DMS53 treated with DMSO at 0.1 percent for 48 hours (cell line): ENCODE measurements at regions not wholly inside any gene's neighbourhood (a gene's known extent, or its start where the extent isn't known, plus 50 kb on each side); places are given as distances from the start of the nearest gene placed in this dataset.

Experiments used
- DNase-seq: peaks from one replicate; lab custom pipeline; 2025; ENCODE audit not compliant: unreplicated experiment; lab: John Stamatoyannopoulos, UW

GRCh38 chr22:49320714-49321476 is 506.8 kb downstream of the BRD1 start:
- DNase-seq, result no peak

DNA sequence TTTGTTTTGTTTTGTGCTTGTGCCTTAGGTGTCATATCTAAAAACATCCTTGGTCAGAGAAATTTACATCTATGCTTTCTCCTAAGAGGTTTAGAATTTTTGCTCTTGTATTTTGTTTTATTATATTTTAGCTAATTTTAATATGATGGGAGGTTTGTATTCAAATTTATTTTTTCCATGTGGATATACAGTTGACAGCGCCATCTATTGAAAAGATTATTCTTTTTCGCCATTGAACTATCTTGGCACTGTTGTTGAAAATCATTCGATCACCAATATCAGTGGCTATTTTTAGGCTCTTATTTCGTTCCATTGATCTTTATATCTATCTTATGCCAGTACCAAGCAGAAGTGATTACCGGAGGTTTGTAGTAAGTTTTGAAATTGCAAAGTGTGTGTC is 510.3 kb downstream of the BRD1 start:
- DNase-seq, result no peak

- DNase-seq, result no peak
Observed at GRCh38 chr22:49312601-49313000, 515.1 kb downstream of the BRD1 start.

DNA sequence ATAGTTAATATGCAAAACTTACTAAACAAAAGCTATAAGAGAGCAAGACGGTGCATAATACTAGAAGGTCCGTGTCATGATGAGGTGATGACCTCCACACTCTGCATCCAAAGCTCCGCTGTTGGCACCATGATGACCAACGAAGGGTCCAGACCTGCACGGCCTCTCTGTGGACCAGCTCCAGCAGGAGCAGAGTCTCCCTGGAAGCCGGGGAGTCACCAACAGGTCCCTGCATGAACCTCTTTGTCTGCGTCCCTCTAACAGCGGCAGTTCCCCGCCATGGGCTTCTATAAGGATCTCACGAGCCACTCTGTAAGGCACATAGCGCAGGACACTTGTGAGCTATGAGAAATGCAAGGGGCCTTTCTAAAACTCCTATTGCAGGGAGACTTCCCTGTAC is 517.3 kb downstream of the BRD1 start:
- DNase-seq, result no peak

- DNase-seq, result no peak
Observed at GRCh38 chr22:49308300-49308699, 519.4 kb downstream of the BRD1 start.

DNA sequence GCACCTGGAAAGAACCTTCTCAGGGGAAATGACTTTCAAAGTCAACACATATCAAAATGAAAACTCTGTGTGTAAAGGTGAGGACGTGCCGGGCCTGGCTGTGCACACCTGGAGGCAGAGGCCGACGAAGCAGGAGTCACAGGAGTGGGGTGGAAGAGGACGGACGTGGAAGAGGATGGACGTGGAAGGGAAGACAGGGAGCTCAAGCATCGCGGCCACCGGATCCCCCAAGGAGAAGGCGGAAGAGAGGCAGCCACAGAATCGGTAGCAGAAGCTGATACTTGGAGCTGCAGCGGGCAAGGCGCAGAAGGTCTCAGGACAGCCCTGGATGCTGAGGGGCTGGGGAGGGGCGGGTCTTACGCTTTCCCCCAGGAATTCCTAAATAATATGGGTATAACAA is 519.8 kb downstream of the BRD1 start:
- DNase-seq, result no peak

- no peak for DNase-seq
Observed at GRCh38 chr22:49307481-49307830, 520.2 kb downstream of the BRD1 start.

DNA sequence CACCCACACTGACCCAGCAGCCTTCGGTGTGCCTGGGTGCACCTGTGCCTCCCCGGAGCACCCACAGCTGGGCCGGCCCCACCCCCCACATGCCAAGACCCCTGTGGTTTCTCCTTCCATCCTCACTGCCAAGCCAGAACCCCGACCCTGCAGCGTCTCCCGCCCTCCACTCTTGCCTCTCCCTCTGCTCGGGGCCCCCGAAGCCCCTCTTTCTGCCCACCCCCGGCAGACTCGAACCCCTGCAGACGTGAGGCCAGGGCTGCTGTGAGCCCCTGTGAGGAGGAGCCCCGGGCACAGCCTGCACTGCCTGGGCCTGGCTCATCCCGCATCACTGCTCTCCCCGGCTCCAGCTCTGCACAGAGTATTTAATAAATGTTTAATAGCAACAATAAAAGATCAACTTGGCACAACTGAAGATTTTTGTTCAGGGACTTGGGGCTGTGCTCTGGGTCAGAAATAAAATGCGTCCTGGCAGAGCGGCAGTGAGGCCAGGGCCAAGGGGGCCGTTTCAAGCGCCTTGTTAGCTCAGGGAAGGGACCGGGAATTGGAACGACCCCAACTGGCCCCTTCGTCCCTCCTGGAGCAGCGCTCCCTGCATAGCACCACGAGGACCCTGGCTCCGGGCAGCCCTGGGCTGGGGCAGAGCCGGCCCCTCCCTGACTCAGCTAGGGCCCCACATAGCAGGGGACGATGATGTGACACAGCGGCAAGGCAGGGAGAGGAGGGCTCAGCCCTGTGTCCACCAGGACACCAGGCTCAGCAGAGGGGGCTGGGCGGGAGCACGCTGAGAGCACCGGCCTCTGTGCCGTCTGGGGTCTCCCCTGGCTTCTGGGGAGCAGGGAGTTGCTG is 520.8 kb downstream of the BRD1 start:
- no peak for DNase-seq

DNA sequence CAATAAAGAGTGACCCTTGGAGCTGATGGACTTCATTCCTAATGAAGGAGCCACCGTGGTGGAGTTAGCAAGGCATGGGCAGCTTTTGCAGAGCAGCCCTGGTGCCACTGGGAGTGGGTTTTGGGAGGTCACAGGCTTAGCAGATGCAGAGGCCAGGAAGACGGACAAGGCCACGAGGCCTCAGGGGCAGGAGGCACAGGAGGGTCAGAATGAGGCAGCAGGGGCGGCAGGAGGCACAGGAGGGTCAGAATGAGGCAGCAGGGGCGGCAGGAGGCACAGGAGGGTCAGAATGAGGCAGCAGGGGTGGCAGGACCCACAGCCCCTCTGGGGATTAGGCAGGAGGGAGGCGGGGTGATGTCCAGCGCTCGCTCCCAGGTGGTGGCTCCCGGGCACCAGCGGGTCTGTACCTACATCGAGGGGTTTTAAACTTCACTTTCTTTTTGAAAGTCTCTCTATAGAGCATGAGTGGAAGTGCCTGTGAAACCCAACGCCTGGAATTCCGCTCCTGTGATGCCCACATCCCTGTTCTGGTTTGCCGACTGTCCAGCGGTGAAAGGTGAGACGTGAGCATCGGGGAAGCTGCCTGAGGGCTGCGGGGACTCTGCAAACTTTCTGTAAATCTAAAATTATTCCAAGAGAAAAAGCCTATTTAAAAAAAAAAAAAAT is 521.6 kb downstream of the BRD1 start:
- no peak for DNase-seq

- no peak for DNase-seq
Observed at GRCh38 chr22:49305214-49305965, 522.3 kb downstream of the BRD1 start.

DNA sequence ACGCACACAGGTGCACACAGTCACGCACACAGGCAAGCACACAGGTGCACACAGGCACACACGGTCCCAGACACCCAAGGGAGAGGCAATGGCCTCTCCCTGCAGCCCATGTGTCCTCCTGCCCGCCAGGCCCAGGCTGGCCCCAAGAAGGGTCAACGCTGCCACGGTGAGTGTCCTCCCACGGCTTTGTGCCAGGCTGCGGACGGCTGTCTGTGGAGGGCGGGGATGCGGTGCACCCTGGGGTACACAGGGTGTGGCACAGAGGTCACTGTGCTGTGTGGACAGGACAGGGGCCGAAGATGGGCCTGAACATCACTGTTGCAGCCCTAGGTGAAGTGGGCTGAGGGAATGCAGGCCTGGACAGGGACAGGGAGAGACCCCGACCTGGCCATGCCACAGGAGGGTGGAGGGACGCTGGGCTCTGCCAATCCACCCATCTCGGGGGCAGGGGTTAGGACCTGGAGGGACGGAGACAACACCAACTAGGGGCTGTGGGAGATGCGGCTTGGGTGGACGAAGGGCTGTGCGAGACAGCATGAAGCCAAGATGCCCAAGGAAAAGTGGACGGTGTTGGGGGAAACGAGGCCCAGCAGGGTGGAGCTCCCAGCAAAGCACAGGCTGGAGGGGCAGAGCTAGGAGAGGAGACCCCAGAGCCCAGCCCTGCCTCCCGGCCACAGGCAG is 523.8 kb downstream of the BRD1 start:
- DNase-seq, result no peak

- DNase-seq, result no peak
Observed at GRCh38 chr22:49303061-49303735, 524.5 kb downstream of the BRD1 start.

GRCh38 chr22:49302530-49302929 is 525.1 kb downstream of the BRD1 start:
- DNase-seq, result no peak

GRCh38 chr22:49302150-49302460 is 525.6 kb downstream of the BRD1 start:
- DNase-seq, result no peak

DNA sequence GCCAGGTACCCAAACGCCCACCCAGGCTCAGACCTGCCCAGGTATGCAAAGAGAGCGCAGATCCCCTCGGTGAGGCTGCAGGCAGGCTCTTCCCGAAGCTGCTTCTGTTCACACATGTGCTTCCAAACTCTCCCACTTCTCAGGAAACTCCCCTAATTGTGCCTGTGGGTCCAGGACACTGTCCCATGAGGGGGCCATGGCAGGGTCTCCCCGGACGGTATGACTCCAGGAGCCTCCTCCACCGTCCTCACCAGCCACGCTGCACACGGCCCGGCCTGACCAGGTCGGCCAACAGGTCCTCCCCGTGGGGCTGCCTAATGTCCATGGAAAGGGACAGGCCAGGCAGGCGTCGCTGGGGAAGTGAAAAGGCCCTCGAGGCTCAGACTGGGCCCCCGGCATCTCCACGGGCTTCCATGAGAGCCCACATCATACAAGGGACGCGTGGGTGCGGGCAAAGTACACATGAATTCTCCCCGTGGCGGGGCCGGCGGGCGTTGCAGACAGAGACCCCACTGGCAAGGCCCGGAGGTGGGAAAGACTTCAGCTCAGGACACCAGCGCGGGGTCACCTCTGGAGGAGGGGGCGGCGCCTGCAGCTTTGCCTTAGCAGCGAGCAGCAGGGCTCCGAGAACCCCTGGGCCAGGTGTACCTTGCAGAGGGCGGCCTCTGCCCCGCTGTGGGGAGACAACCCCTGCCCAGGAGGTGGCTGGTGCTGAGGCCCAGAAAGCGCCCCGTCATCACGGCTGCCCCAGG is 526.1 kb downstream of the BRD1 start:
- no peak for DNase-seq

DNA sequence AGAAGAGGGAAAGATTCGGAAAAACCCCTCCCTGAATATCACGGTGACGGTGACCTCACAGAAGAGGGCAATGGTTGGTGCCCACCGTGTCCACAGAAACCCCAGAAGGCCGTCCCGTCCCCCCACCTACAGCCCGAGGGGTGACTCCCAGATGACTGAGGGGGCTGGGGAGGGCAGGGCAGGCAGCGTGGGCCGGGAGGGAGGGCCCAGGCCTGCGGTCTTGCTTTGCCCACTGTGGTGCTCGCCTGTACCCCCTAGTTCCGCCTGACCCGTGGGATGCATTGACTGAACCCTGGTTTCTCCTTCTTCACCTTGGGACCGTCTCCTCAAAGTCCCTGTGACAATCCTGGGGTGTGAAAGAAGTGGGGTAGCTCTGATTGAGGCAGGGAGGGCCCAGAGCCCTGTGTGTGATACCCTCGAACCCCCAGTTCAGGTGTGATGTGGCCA is 526.7 kb downstream of the BRD1 start:
- DNase-seq, result no peak

GRCh38 chr22:49300241-49300640 is 527.4 kb downstream of the BRD1 start:
- no peak for DNase-seq

GRCh38 chr22:49299821-49300231 is 527.8 kb downstream of the BRD1 start:
- no peak for DNase-seq
